GM21360 (cell line): ENCODE measurements at regions not wholly inside any gene's neighbourhood (a gene's known extent, or its start where the extent isn't known, plus 50 kb on each side); places are given as distances from the start of the nearest gene placed in this dataset.

ENCODE experiments used
- ATAC-seq: cut with Tn5 transposase; IDR thresholded peaks from one replicate; pipeline ENCODE4 v1.9.1; 2021; ENCODE audit warnings: mild to moderate bottlenecking, moderate library complexity; ENCODE audit not compliant: unreplicated experiment

- no peak for ATAC-seq
Measured at GRCh38 chr11:28521075-28521474, 412.9 kb downstream of the METTL15 start.

- no peak for ATAC-seq
Measured at GRCh38 chr11:28520291-28520690, 412.1 kb downstream of the METTL15 start.

GRCh38 chr11:28518825-28519224 lies 410.6 kb downstream of the METTL15 start:
- no peak for ATAC-seq

GRCh38 chr11:28517621-28518020 lies 409.4 kb downstream of the METTL15 start:
- no peak for ATAC-seq

- no peak for ATAC-seq
Measured at GRCh38 chr11:28514391-28514790, 406.2 kb downstream of the METTL15 start.

- ATAC-seq, result no peak
Measured at GRCh38 chr11:28512143-28512756, 404.1 kb downstream of the METTL15 start.

GRCh38 chr11:28505232-28505631 lies 397.0 kb downstream of the METTL15 start:
- ATAC-seq, result no peak

- ATAC-seq, result no peak
Measured at GRCh38 chr11:28504555-28505110, 396.4 kb downstream of the METTL15 start.

GRCh38 chr11:28495333-28495732 lies 387.1 kb downstream of the METTL15 start:
- no peak for ATAC-seq

- ATAC-seq, result no peak
Measured at GRCh38 chr11:28491431-28491830, 383.2 kb downstream of the METTL15 start.

- ATAC-seq, result no peak
Measured at GRCh38 chr11:28490773-28491382, 382.7 kb downstream of the METTL15 start.

- no peak for ATAC-seq
Measured at GRCh38 chr11:28488336-28488735, 380.1 kb downstream of the METTL15 start.

- ATAC-seq, result no peak
Measured at GRCh38 chr11:28483072-28483867, 375.1 kb downstream of the METTL15 start.

GRCh38 chr11:28482666-28483065 lies 374.5 kb downstream of the METTL15 start:
- ATAC-seq, result no peak

- ATAC-seq, result no peak
Measured at GRCh38 chr11:28481616-28482480, 373.7 kb downstream of the METTL15 start.

GRCh38 chr11:28480406-28480805 lies 372.2 kb downstream of the METTL15 start:
- no peak for ATAC-seq

- ATAC-seq, result no peak
Measured at GRCh38 chr11:28476864-28477263, 368.7 kb downstream of the METTL15 start.

GRCh38 chr11:28476049-28476448 lies 367.9 kb downstream of the METTL15 start:
- no peak for ATAC-seq

GRCh38 chr11:28472904-28473303 lies 364.7 kb downstream of the METTL15 start:
- ATAC-seq, result no peak

- ATAC-seq, result no peak
Measured at GRCh38 chr11:28471537-28471936, 363.3 kb downstream of the METTL15 start.

- ATAC-seq, result no peak
Measured at GRCh38 chr11:28470180-28470579, 362.0 kb downstream of the METTL15 start.
